ENCODE measurements at regions not wholly inside any gene's neighbourhood (a gene's known extent, or its start where the extent isn't known, plus 50 kb on each side); places are given as distances from the start of the nearest gene placed in this dataset.

- no peak for DNase-seq
Measured at GRCh38 chr5:12854386-12854785, 950.1 kb upstream of the CTNND2 start.

GRCh38 chr5:12851761-12852160, 947.5 kb upstream of the CTNND2 start:
- no peak for DNase-seq

DNA sequence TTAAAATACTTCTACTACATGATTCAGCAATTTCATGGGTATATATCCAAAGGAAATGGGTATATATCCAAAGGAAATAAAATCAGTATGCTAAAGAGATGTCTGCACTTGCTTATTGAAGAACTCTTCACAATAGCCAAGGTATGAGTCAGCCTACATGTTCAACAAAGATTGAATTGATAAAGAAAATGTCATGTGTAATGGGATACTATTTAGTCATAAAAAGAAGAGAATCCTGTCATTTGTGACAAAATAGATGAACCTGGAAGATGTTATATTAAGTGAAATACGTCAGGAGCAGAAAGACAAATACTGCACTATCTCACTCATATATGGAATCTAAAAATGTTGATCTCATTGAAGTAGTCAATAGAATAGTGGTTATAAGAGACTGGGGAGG, 944.5 kb upstream of the CTNND2 start:
- no peak for DNase-seq

GRCh38 chr5:12845549-12846159, 941.4 kb upstream of the CTNND2 start:
- no peak for DNase-seq

GRCh38 chr5:12840972-12841371, 936.7 kb upstream of the CTNND2 start:
- no peak for DNase-seq

DNA sequence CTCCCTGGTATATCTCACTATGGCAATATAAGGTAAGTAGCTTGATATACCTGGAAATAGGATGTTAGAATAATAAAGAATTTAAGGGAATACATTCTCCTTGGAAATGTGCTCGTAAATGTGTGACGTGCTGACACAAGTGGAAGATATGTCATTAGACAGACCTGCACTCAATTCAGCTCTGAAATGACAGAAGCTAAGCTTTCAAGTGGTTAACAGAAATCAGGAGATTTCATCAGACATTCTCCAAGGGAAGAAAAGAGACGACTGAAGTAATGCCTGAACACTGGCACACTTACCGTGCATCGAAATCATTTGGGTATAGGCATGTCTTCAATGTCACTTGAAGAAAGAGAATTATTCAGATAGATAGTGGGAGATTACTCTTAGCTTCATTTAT, 933.3 kb upstream of the CTNND2 start:
- no peak for DNase-seq

DNA sequence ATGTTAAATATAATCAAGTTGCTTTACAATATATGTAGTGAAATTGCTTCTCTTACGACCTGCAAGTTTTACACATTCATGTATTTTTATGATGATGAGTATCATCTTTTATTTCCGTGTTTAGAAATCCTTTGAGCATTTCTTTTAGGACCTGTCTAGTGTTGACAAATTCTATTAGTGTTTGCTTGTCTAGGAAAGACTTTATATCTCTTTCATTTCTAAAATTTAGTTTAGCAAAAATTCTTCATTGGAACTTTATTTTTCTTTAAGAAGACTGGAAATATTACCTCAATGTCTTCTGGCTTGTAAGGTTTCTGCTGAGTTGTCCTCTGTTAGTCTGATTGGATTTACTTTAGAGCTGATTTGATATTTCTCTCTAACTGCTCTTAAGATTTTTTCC, 920.9 kb upstream of the CTNND2 start:
- no peak for DNase-seq

DNA sequence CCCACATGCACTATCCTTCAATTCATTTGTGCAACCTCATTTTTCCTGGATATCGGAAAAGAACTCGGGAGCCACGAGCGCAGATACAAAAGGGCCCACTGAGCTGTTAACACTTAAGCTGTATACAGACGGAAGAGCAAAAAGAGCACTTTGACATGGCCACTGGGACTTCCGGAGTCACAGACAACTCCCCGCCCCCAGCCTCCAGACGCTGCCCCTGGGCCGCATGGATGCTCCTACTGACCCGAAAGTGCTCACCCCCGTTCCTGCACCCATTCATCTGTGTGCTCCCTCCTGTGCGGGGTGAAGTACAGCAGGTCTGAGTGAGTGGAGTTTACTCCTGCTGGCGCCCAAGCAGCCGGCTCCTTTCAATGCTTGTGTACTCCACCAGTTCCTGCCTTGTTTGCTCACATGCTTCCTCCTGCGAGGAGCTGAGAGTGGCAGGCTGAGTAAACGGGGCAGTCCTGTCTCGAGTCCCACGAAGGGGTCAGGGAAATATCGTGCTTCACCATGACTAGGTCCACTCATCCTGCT, 901.0 kb upstream of the CTNND2 start:
- no peak for DNase-seq

DNA sequence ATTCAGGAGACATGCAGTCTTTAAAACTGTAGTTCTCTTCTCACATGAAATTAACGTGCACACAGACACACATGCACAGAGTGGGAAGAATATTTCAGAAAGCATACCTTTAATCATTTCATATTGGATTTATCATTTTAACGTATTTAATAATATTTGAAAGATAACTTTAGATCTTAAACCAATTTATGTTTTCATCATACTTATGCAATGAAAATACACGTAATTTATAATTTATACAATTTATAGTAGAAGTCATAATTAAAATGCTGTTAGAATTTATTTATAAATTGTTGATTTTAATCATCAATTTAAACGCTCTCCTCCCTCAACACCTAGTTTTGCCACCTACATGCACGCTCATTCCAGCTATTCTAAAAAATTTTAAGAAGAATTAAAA, 894.9 kb upstream of the CTNND2 start:
- DNase-seq = no peak

DNA sequence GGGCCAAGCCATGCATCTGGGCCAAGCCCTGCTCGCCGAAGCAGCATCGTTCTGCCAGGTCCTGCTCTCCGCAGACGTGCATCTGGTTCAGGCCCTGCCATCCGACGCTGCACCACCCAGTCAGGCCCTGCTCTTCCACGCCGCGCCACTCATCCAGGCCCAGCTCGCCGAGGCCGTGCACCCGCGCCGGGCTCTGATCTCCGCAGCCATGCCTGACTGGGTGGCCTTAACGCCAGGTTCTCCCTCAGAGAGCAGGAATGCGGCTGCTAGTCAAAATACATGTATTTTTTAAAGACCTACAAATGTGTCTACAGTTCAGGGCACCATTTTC, 891.1 kb upstream of the CTNND2 start:
- no peak for DNase-seq

- DNase-seq = no peak
Measured at GRCh38 chr5:12794476-12795332, 890.5 kb upstream of the CTNND2 start.

DNA sequence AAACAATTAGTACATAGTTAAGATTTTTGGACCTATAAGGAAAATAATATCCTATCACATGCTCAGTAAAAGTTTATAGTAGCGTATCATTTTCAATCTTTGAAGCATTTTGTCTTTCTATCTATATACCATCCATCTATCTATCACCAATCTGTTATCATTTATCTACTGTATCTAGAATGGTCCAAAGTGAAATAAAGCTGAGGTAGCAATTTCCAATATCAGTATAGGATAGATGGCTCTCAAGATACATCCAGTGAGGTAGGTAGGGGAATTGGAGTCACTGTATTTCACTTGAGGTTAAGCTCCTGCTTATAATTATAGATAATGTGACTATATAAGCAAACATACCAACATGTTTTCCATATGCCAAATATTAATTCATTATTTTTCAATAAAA, 889.1 kb upstream of the CTNND2 start:
- DNase-seq = no peak

- no peak for DNase-seq
Measured at GRCh38 chr5:12780536-12780935, 876.3 kb upstream of the CTNND2 start.

- DNase-seq = no peak
Measured at GRCh38 chr5:12777342-12777741, 873.1 kb upstream of the CTNND2 start.

DNA sequence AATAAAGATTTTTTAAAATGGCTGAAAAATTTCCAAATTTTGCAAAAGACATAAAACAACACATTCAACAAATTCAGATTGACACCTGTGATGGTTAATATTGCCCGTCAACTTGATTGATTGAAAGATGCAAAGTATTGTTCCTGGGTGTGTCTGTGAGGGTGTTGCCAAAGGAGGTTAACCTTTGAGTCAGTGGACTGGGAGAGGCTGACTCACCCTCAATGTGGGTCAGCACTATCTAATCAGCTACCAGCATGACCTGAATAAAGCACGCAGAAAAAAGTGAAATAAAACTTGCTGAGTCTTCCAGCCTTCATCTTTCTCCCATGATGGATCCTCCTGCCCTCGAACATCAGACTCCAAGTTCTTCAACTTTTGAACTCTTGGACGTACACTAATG, 868.0 kb upstream of the CTNND2 start:
- no peak for DNase-seq

DNA sequence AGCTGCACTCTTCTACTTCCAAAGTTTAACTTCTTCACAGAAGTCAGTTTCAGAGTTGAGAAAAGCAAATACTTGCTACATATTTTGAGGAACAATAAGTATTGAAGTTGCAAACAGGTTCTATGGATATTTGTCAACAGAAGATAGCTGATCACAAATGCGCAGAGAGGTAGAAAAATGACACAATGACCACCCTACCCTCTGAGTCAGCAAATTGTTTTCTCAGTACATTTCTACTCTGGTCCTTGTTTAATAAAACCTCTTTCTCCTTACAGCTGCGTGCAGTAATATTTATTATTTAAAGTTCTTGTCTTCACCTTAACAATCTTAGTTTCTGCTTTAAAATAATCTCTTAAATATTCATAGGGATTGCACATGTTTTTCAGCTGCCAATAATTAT, 855.1 kb upstream of the CTNND2 start:
- DNase-seq = no peak

GRCh38 chr5:12757035-12757434, 852.8 kb upstream of the CTNND2 start:
- no peak for DNase-seq

DNA sequence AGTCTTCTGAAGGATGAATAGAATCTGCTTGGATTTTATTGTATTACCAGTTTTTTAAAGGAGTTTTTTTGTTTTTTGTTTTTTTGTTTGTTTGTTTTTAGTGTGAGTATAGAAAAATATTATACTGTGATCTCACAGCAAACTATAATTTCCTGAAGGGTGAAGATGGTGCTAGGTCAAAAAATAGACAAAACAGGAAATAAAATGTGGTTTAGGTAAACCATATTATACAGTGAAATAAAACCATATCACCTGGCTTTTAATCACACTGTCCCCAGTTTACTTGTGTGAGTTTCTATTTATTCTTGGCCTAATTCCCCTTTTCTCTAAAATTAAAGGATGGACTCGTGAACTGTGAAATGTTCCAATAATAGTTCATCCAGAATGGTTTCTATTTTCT, 841.3 kb upstream of the CTNND2 start:
- no peak for DNase-seq

GRCh38 chr5:12743582-12743981, 839.3 kb upstream of the CTNND2 start:
- DNase-seq = no peak

GRCh38 chr5:12730354-12730753, 826.1 kb upstream of the CTNND2 start:
- no peak for DNase-seq

GRCh38 chr5:12716664-12717063, 812.4 kb upstream of the CTNND2 start:
- DNase-seq = no peak

DNA sequence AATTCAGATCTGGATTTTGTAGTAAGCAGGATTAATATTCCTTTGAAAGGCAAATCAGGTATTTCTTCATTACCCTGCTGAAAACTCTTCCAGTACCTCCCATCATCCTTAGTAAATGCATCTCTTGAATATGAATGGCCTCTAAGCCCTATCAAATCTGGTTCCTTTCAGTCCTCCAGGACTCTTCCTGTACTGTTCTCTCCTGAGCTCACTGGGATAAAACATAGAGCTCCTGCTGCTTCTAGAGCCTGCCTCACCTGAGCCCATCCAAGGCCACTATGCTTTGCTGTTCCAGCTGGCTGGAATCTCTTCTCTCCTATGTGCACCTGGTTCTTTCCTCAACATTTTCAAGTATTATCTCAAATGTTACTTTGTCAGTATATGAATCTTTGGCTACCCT, 803.3 kb upstream of the CTNND2 start:
- no peak for DNase-seq

DNA sequence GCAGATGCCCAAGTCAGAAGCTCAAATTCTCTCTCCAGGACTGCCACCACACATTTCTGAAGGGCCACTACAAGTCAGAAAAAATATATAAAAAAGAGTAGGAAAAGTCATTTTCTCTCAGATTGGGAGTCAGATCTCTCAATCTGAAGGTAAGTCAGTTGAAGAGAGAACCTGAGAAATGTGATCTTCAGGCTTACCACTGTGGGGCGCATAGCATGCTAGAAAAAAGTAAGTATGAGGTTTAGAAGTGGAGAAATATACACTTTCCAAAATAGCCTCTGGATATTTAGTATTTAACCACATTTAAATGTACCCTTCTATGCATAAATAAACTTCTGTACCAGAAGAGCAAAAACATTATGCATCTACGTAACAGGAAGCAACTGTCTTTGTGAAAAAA, 800.7 kb upstream of the CTNND2 start:
- DNase-seq = no peak

DNA sequence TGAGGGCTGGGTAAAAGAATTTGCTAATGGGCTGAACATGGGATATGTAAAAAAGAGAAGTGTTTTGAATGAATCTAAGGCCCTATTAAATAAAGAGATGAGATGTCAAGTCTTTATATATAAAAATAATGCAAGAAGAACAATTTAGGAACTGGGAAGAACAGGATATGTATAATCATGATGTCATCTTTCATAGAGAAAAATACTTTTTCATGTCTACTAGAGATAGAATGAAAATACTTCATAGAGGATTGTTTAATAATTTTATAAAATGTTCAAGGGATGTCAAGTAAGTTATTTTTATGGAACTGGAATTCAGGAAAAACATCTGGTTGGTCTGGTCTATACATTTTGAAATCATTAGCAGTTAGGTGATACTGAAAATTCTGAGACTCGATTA, 799.0 kb upstream of the CTNND2 start:
- DNase-seq = no peak

DNA sequence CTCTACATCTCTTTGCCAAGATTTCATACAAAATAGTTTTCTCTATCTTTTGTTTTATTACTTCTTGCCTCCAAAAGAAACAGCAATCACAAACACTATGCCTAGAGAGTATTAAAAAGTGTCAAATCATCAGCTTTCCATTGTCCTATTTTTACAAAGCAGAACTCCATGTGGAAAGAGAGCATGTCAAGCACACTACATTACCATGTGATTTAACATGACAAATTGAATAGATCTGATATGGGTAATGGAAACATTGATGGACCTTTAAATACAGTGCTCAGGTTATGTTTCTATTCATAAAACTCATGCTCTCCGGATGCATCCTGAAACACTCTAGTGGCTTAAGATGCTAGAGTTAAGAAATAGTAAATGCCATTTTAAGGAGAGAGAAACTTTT, 791.4 kb upstream of the CTNND2 start:
- no peak for DNase-seq
